ENCODE measurements at regions not wholly inside any gene's neighbourhood (a gene's known extent, or its start where the extent isn't known, plus 50 kb on each side); places are given as distances from the start of the nearest gene placed in this dataset.
"Not testable (repeated sequence)": the region's sequence is repeated elsewhere in the genome, so short reads cannot be mapped to it uniquely, and the experiment has no call there.

DNA sequence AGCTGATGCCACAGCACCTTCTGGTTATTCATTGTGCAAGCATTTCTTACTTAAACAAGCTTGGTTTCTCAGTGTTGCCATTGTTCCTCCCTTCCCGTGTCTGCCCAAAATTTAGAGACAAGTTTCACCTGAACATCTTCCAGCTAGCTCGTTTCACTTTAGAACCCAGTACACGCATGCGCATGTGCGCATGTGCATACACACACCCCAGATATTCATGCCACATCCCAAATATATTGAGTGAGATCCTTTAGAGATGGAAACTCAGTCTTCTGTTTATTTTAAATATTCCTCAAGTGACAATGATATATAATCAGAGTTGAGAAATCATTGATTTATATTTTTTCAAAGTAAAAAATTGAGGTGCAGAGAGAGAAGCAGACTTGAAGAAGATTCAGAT is 147.6 kb downstream of the PLK2 start:
- H3K4me1 ChIP-seq (ENCODE audit: control insufficient read depth in 2 of 2, insufficient read depth in 2 of 2, low read length in 2 of 2): no peaks in the 10 kb centered on the region
- ATAC-seq (ENCODE audit: low read depth) (no peak), DNase-seq (no peak)
- H4K20me1 ChIP-seq (ENCODE audit: control insufficient read depth, insufficient read depth, low read length, poor library complexity, severe bottlenecking): no peaks in the 10 kb centered on the region
- ChIA-PET CTCF (no interaction called here), POLR2A (no interaction called here)
- 88% methylated on average over 1 of the region's 5 CpGs for WGBS (ENCODE audit: insufficient coverage)
- Mint-ChIP-seq H3K9me3 (ENCODE audit: insufficient read depth) (peaks cover 5% of the 10 kb centered on the region), H3K27ac (no peak overlapping the region), H3K4me1 (no peaks in the 10 kb centered on the region), H3K4me3 (no peak overlapping the region), H3K27me3 (peaks cover 4% of the 10 kb centered on the region)
- TF ChIP-seq, protein P1, sequence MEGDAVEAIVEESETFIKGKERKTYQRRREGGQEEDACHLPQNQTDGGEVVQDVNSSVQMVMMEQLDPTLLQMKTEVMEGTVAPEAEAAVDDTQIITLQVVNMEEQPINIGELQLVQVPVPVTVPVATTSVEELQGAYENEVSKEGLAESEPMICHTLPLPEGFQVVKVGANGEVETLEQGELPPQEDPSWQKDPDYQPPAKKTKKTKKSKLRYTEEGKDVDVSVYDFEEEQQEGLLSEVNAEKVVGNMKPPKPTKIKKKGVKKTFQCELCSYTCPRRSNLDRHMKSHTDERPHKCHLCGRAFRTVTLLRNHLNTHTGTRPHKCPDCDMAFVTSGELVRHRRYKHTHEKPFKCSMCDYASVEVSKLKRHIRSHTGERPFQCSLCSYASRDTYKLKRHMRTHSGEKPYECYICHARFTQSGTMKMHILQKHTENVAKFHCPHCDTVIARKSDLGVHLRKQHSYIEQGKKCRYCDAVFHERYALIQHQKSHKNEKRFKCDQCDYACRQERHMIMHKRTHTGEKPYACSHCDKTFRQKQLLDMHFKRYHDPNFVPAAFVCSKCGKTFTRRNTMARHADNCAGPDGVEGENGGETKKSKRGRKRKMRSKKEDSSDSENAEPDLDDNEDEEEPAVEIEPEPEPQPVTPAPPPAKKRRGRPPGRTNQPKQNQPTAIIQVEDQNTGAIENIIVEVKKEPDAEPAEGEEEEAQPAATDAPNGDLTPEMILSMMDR (IDR thresholded peaks at IDR 0.05): no peak
- no peak for TF ChIP-seq EZH2 (IDR thresholded peaks at IDR 0.05; ENCODE audit: borderline replicate concordance, insufficient read depth, low read depth, low read length, poor library complexity, severe bottlenecking)
- no peak overlapping the region for H3K27ac ChIP-seq (ENCODE audit: low read length in 2 of 2)
- H3K4me3 ChIP-seq (ENCODE audit: control extremely low read depth in 1 of 5, extremely low read depth in 1 of 5, insufficient read depth in 1 of 5, low read depth in 2 of 5, low read length in 4 of 5): no peak overlapping the region
- H3K4me2 ChIP-seq (replicated peaks; ENCODE audit: low read depth, low read length, poor library complexity, severe bottlenecking): no peak overlapping the region
- H3K9me3 ChIP-seq (ENCODE audit: control extremely low read depth in 1 of 3, control insufficient read depth in 2 of 3, insufficient read depth in 1 of 3, low read length in 2 of 3): no peaks in the 10 kb centered on the region
- no peaks in the 10 kb centered on the region for H3K36me3 ChIP-seq (replicated peaks in 1 of 2; ENCODE audit: control extremely low read depth in 1 of 2, control insufficient read depth in 1 of 2, extremely low read depth in 1 of 2, insufficient read depth in 2 of 2, low read length in 1 of 2)
- no peak overlapping the region for H2AFZ ChIP-seq (ENCODE audit: insufficient read depth, low read depth, low read length, poor library complexity, severe bottlenecking)
- H3K9ac ChIP-seq (ENCODE audit: low read length): no peak overlapping the region
- intact Hi-C loops (cut with micrococcal nuclease): no loop called here
- H3K79me2 ChIP-seq (ENCODE audit: control insufficient read depth, insufficient read depth, low read length): no peaks in the 10 kb centered on the region
- peaks cover 0 to 3% (median 0%) of the 10 kb centered on the region in 4 experiments for H3K27me3 ChIP-seq (replicated peaks in 1 of 4; ENCODE audit: control extremely low read depth in 1 of 4, control insufficient read depth in 3 of 4, insufficient read depth in 4 of 4, low read length in 3 of 4)

- Mint-ChIP-seq H3K9me3 (ENCODE audit: insufficient read depth) (peaks cover 5% of the 10 kb centered on the region), H3K27ac (no peak overlapping the region), H3K27me3 (peaks cover 4% of the 10 kb centered on the region), H3K4me3 (no peak overlapping the region), H3K4me1 (no peaks in the 10 kb centered on the region)
- POLR2A ChIA-PET: no interaction called here
- H4K20me1 ChIP-seq (ENCODE audit: control insufficient read depth, insufficient read depth, low read length, poor library complexity, severe bottlenecking): no peaks in the 10 kb centered on the region
- H3K9ac ChIP-seq (ENCODE audit: low read length): no peak overlapping the region
- no peaks in the 10 kb centered on the region for H3K36me3 ChIP-seq (replicated peaks in 1 of 2; ENCODE audit: control extremely low read depth in 1 of 2, control insufficient read depth in 1 of 2, extremely low read depth in 1 of 2, insufficient read depth in 2 of 2, low read length in 1 of 2)
- no peaks in the 10 kb centered on the region for H3K9me3 ChIP-seq (ENCODE audit: control extremely low read depth in 1 of 3, control insufficient read depth in 2 of 3, insufficient read depth in 1 of 3, low read length in 2 of 3)
- CTCF ChIA-PET: no interaction called here
- WGBS (ENCODE audit: insufficient coverage): 93% methylated on average over 3 of the region's 3 CpGs
- DNase-seq (no peak), ATAC-seq (ENCODE audit: low read depth) (no peak)
- no peak overlapping the region for H2AFZ ChIP-seq (ENCODE audit: insufficient read depth, low read depth, low read length, poor library complexity, severe bottlenecking)
- TF ChIP-seq EZH2 (IDR thresholded peaks at IDR 0.05; ENCODE audit: borderline replicate concordance, insufficient read depth, low read depth, low read length, poor library complexity, severe bottlenecking): no peak
- TF ChIP-seq, protein P1 (IDR thresholded peaks at IDR 0.05): no peak
- H3K27ac ChIP-seq (ENCODE audit: low read length in 2 of 2): no peak overlapping the region
- intact Hi-C loops (cut with micrococcal nuclease): no loop called here
- H3K4me3 ChIP-seq (ENCODE audit: control extremely low read depth in 1 of 5, extremely low read depth in 1 of 5, insufficient read depth in 1 of 5, low read depth in 2 of 5, low read length in 4 of 5): no peak overlapping the region
- H3K4me2 ChIP-seq (replicated peaks; ENCODE audit: low read depth, low read length, poor library complexity, severe bottlenecking): no peak overlapping the region
- peaks cover 0 to 3% (median 0%) of the 10 kb centered on the region in 4 experiments for H3K27me3 ChIP-seq (replicated peaks in 1 of 4; ENCODE audit: control extremely low read depth in 1 of 4, control insufficient read depth in 3 of 4, insufficient read depth in 4 of 4, low read length in 3 of 4)
- no peaks in the 10 kb centered on the region for H3K4me1 ChIP-seq (ENCODE audit: control insufficient read depth in 2 of 2, insufficient read depth in 2 of 2, low read length in 2 of 2)
- H3K79me2 ChIP-seq (ENCODE audit: control insufficient read depth, insufficient read depth, low read length): no peaks in the 10 kb centered on the region
Observed at GRCh38 chr5:58311526-58311925, 148.4 kb downstream of the PLK2 start.

GRCh38 chr5:58308384-58308783 is 151.5 kb downstream of the PLK2 start:
- intact Hi-C loops (cut with micrococcal nuclease); H3K27me3 Mint-ChIP-seq; H3K36me3 ChIP-seq (replicated peaks in 1 of 2; ENCODE audit: control extremely low read depth in 1 of 2, control insufficient read depth in 1 of 2, extremely low read depth in 1 of 2, insufficient read depth in 2 of 2, low read length in 1 of 2); DNase-seq; H2AFZ ChIP-seq (ENCODE audit: insufficient read depth, low read depth, low read length, poor library complexity, severe bottlenecking); H3K4me2 ChIP-seq (replicated peaks; ENCODE audit: low read depth, low read length, poor library complexity, severe bottlenecking); H3K4me1 ChIP-seq (ENCODE audit: control insufficient read depth in 2 of 2, insufficient read depth in 2 of 2, low read length in 2 of 2); H3K9me3 Mint-ChIP-seq (ENCODE audit: insufficient read depth); H3K27me3 ChIP-seq (replicated peaks in 1 of 4; ENCODE audit: control extremely low read depth in 1 of 4, control insufficient read depth in 3 of 4, insufficient read depth in 4 of 4, low read length in 3 of 4); H3K9ac ChIP-seq (ENCODE audit: low read length); H3K4me3 Mint-ChIP-seq; H3K4me3 ChIP-seq (ENCODE audit: control extremely low read depth in 1 of 5, extremely low read depth in 1 of 5, insufficient read depth in 1 of 5, low read depth in 2 of 5, low read length in 4 of 5); ATAC-seq (ENCODE audit: low read depth); H3K9me3 ChIP-seq (ENCODE audit: control extremely low read depth in 1 of 3, control insufficient read depth in 2 of 3, insufficient read depth in 1 of 3, low read length in 2 of 3); H4K20me1 ChIP-seq (ENCODE audit: control insufficient read depth, insufficient read depth, low read length, poor library complexity, severe bottlenecking); H3K79me2 ChIP-seq (ENCODE audit: control insufficient read depth, insufficient read depth, low read length); H3K27ac Mint-ChIP-seq; H3K27ac ChIP-seq (ENCODE audit: low read length in 2 of 2); POLR2A ChIA-PET; CTCF ChIA-PET; H3K4me1 Mint-ChIP-seq: not testable (repeated sequence)
- no CpG with 5 or more reads among the region's 2 CpGs for WGBS (ENCODE audit: insufficient coverage)
